ENCODE measurements at regions not wholly inside any gene's neighbourhood (a gene's known extent, or its start where the extent isn't known, plus 50 kb on each side); places are given as distances from the start of the nearest gene placed in this dataset.

- H3K4me3 ChIP-seq, result no peak overlapping the region
- no peak for DNase-seq (ENCODE audit: low spot score)
- TF ChIP-seq CTCF (IDR thresholded peaks at IDR 0.05), result no peak
- no peak overlapping the region for H3K27ac ChIP-seq
These were observed 217.9 kb upstream of the KLF4 start for GRCh38 chr9:107707428-107707837.

- TF ChIP-seq CTCF (IDR thresholded peaks at IDR 0.05), result no peak
- no peak for DNase-seq (ENCODE audit: low spot score)
- no peak overlapping the region for H3K4me3 ChIP-seq
- no peak overlapping the region for H3K27ac ChIP-seq
These were observed 217.3 kb upstream of the KLF4 start for GRCh38 chr9:107706701-107707427.

- no peak for TF ChIP-seq CTCF (IDR thresholded peaks at IDR 0.05)
- DNase-seq (ENCODE audit: low spot score), result no peak
- Histone ChIP-seq H3K27ac (no peak overlapping the region), H3K4me3 (no peak overlapping the region)
These were observed 216.0 kb upstream of the KLF4 start for GRCh38 chr9:107705521-107705920.

- DNase-seq (ENCODE audit: low spot score), result no peak
- H3K27ac ChIP-seq, result no peak overlapping the region
- H3K4me3 ChIP-seq, result no peak overlapping the region
- TF ChIP-seq CTCF (IDR thresholded peaks at IDR 0.05), result no peak
These were observed 215.2 kb upstream of the KLF4 start for GRCh38 chr9:107704774-107705173.

- no peak for DNase-seq (ENCODE audit: low spot score)
- Histone ChIP-seq H3K27ac (no peak overlapping the region), H3K4me3 (no peak overlapping the region)
- TF ChIP-seq CTCF (IDR thresholded peaks at IDR 0.05), result no peak
These were observed 214.1 kb upstream of the KLF4 start for GRCh38 chr9:107703651-107704050.

- no peak for DNase-seq (ENCODE audit: low spot score)
- TF ChIP-seq CTCF (IDR thresholded peaks at IDR 0.05), result no peak
- Histone ChIP-seq H3K4me3 (no peak overlapping the region), H3K27ac (no peak overlapping the region)
These were observed 211.3 kb upstream of the KLF4 start for GRCh38 chr9:107700847-107701246.

- no peak for DNase-seq (ENCODE audit: low spot score)
- H3K27ac ChIP-seq, result no peak overlapping the region
- H3K4me3 ChIP-seq, result no peak overlapping the region
- no peak for TF ChIP-seq CTCF (IDR thresholded peaks at IDR 0.05)
These were observed 209.7 kb upstream of the KLF4 start for GRCh38 chr9:107699231-107699630.
